Endothelial cell of umbilical vein (primary cell): ENCODE measurements at regions not wholly inside any gene's neighbourhood (a gene's known extent, or its start where the extent isn't known, plus 50 kb on each side); places are given as distances from the start of the nearest gene placed in this dataset.

Experiments used
- CTCF ChIP-seq, 2 donors: IDR thresholded peaks; 1 replicate in 1 of 2; 2 replicates in 1 of 2; pipeline ENCODE4 v1.5.1; 2011; ENCODE audit warnings: low read length in 2 of 2, mild to moderate bottlenecking in 2 of 2, moderate library complexity in 2 of 2, control low read depth in 1 of 2, inconsistent platforms in 1 of 2, low read depth in 1 of 2; ENCODE audit not compliant: insufficient read depth in 1 of 2; ENCODE audit errors: extremely low read depth in 1 of 2
- POLR2A ChIP-seq: IDR thresholded peaks from 2 replicates; pipeline ENCODE4 v1.6.1; 2012; ENCODE audit warnings: low read depth, mild to moderate bottlenecking, control low read depth, low read length
- POLR2AphosphoS5 ChIP-seq: IDR thresholded peaks from 2 replicates; pipeline ENCODE4 v1.6.1; 2012; ENCODE audit warnings: low read depth, mild to moderate bottlenecking, control low read depth, low read length, moderate library complexity; ENCODE audit not compliant: insufficient read depth

DNA sequence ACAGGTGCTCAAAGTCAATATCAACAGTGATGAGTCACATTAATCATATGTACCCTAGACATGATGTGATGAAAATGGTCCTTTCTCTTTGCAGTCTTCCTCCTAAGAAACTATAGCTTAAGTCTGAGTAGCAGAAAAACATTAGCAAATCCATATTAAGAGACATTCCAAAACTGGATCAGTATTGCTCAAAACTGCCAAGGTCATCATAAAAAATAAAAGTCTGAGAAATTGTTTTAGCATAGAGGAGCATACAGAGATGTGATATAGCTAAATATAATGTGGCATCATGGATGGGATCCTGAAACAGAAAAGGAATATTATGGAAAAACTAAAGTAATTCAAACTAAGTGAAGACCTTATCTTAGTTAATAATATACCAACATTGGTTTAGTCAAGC is 1316.1 kb downstream of the SUCLG1 start:
- no peak for TF ChIP-seq POLR2AphosphoS5
- no peak for TF ChIP-seq CTCF (IDR thresholded peaks at IDR 0.05; ENCODE audit: extremely low read depth in 1 of 2, insufficient read depth in 1 of 2, low read depth in 1 of 2, low read length in 2 of 2)
- no peak for TF ChIP-seq POLR2A
